G401 (cell line): ENCODE measurements at regions not wholly inside any gene's neighbourhood (a gene's known extent, or its start where the extent isn't known, plus 50 kb on each side); places are given as distances from the start of the nearest gene placed in this dataset.

Experiments
- DNase-seq: peaks from one replicate; pipeline ENCODE4 v3.0.0-alpha.2; 2015; ENCODE audit warnings: low spot score
- in situ Hi-C: cut with HindIII; loops from 2 replicates; pipeline ENCODE4 v1.10.0; 2016; ENCODE audit warnings: low sequenced_read_pairs, mixed read lengths

DNA sequence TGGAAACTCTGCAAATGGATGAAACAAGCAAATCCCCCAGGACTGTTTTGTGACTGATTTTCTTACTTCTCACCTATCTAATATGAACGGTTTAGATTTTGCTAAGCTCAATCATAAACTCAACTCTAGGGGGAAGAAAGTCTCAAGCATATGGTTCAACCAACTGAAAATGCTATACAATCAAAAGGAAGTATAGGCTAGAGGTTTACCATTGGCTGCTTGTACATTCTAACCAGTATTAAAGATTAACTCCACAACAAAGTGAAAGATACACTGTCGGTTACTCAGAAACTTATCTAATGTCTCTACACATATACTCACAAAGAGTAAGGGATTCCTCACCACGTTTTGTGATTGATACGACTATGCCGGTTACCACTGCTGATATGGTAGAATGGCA lies 281.8 kb upstream of the SOX5 start:
- in situ Hi-C loops, result no loop called here
- DNase-seq, result no peak

DNA sequence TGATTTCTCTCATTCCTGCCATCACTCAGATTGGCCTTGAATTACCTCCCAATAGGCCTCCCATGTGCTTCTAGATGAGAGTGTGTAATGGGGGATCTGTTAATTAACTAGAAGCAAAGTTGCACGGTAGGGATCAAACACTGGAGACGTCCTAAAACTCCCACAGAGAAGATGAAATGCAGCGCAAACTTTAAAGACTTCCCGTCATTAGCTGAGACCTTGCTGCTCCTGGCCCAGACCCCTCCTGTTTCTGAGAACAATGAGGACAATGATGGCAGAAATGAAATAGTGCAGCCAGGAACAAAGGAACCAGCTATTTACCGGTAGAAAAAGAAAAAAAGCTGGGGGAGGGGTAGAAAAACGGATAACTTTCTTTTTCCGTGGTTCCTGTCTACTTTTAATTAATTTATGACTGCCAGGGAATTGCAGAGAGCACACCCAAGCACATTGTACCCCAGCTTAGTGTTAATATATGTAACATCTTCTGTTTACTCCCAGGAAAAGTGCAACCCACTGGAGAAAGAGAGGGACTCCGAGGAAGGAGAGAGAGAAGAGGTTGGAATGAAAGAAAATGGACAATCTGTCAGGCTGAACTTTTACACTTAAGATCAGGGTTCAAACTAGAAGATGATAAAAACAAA lies 280.7 kb upstream of the SOX5 start:
- in situ Hi-C loops, result no loop called here
- DNase-seq, result no peak

DNA sequence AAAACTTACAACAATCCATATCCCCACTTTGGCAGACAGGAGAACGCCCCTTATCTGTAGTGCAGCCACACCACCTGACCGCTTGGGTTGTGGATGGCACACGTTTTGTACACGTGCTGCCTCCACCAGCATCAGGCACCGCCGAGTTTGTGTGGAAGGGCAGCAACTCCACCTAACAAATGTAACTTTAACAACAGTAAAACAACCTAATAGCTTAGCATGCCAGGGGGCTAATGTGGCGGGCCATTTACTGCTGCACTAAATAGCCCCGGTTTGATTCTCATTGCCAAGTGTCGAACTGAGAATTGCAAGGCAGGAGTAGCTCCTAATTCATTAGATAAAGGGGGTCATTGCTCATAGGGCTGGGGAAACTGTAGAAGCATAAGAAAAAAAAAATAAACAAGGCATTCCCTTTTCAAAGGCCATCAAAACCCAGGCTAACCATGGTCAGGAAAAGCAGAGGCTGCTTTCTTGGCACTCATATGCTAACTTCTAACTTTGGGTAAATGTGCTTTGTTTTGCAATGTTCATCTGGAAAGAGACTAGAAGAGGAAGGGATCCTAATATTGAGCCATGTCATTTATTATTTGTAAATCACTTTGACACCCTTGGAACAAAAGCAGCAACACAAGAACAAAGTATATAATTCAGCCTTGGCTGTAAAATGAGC lies 279.7 kb upstream of the SOX5 start:
- in situ Hi-C loops, result no loop called here
- no peak for DNase-seq

DNA sequence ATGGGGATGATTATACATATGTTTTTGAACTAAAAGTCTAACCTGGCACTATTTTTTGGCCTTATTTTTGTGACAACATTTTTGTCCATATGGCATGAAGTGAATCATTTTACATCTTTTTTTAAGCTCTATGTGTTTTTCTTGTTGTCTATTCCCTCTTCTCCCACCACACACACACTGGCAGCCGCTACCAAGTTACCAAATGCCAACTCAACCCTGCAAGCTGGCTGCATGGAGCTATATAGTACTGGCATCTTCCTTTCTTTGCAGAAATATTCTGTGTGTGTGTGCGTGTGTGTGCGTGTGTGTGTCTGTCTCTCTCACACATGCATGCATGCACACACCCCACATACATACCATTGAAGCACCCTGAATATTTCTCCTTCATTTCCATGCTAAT lies 278.9 kb upstream of the SOX5 start:
- DNase-seq, result no peak
- in situ Hi-C loops, result no loop called here

DNA sequence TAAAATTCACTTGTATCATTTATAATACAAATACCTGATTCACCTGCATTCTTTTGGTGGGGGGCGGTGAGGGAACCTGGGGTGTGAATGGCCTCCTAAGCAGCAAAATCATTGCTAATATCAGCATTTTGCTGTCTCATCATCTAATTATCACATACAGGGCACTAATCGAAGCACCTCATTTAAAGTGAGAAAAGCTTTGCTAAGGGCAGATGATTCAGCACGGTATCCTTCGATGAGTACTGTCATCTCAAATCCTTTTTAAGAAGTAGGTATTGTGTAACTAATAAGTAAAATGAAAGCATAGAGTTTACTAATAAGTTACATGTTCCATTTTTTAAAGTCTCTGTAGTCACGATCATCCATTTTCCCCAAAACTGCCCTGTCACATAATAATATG lies 278.1 kb upstream of the SOX5 start:
- in situ Hi-C loops, result no loop called here
- no peak for DNase-seq

DNA sequence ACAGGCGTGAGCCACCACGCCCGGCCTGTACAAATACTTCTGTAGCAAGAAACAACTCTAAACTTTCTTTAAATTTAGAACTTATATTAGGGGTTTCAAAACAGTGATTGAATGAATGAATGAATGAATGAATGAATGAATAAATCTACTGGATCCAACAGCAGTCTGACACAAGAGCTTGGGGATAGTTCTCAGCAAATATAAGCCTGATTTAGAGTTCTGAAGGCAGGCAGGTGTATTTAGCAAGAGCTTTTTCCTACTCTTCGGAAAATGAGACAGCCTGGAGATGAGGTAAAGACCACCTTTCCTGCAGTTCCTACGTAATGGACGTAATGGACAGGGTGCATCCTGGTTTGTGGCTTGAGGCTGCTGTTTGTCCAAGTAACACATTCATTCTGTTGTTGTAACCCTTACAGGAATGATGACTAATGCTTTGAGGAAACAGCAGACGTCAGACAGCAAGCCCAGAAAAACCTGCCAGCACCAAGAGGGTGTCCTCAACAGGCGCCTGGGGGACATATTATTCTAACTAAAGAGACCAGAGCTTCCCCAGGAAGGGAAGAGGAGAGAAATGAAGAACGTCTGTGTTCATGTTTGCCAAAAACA lies 277.4 kb upstream of the SOX5 start:
- DNase-seq, result no peak
- in situ Hi-C loops, result no loop called here

DNA sequence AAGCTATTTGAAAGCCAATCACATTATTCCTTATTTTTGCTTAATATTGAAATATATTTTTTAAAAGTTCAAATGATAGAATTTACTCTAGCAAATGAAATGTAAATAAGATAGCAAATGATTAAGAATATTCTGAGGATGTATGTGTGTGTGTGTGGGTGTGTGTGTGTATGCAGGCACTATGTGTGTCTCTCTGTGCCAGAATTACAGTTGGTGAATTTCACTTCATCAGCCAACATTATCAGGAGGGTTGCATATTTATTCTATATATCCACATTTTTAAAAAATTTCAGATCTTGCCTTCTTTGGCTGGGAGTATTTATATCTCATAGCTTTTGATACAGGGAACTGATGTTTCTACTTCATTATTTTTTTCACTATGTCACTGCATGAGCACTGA lies 274.9 kb upstream of the SOX5 start:
- in situ Hi-C loops, result no loop called here
- DNase-seq, result no peak

DNA sequence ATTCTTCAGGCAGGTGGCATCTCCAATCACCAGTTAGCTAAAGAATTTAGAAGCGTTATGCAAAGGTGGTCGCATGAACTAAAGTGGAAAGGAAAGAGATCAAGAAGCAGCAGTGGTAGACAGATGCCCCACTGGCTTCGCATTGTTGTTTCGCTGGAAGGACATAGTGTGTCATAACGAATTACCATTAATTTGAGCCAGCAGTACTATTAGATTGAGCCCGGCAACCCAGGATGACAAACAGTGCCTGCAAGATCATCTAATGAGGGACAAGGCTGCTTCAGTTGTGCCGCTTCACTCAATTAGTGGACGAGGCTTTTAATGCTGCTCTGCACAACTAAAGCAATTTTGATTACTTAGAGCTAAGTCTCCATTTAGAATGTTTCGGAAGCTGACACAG lies 274.5 kb upstream of the SOX5 start:
- no peak for DNase-seq
- in situ Hi-C loops, result no loop called here

DNA sequence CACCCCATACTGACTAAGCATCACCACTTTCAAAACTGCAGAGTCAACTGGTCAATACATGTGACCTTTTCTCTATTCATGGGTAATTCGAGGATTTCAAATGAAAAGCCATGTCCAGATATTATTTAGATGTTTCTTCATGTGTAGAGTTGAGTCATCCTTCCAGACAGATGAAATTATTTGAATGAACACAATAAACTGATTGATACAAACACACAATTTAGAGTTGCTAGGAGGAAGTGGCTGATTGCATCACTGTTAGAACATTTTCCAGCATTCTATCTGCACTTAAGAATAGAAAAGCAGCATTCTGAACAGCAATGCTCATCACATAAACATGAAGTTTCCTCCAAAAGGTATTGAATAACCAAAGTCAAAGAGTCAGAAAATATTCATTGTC lies 273.5 kb upstream of the SOX5 start:
- in situ Hi-C loops, result no loop called here
- no peak for DNase-seq

DNA sequence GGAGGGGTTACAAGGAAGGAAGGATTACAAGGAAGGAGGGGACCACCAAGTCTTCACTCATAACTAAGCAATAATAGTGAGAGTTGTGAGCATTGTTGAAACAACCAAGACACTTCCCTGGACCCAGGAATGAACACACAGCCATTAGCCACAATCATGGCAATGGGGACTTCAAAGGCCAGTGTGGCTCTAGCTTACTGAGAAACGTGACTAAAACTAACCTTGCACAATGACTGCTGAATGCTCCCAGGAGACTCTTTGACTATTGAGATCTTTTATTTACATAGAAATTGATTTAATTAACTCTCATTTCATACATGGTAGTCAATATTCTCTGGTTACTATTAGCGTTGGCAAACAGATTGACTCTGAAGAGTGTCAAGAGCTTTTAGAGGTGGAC lies 263.0 kb upstream of the SOX5 start:
- in situ Hi-C loops, result no loop called here
- DNase-seq, result no peak

DNA sequence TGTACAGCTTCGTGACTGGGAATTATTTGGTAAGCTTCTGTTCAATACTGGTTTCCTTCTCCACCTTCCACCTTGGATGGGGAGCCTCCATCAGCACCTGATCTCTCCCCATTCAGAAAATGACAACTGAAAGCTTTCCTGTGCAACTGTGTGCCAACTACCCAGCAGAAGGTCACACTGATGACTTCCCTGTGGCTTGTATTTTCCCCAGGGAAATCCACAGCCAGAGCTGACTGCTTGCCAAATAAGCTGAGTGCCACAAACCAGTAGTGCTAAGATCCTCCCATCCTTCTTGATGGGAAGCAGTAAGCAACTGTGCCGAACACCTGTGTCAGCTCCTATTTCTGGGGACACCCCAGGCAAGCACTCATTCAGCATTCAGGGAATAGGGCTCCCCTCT lies 257.2 kb upstream of the SOX5 start:
- in situ Hi-C loops, result no loop called here
- DNase-seq, result no peak

DNA sequence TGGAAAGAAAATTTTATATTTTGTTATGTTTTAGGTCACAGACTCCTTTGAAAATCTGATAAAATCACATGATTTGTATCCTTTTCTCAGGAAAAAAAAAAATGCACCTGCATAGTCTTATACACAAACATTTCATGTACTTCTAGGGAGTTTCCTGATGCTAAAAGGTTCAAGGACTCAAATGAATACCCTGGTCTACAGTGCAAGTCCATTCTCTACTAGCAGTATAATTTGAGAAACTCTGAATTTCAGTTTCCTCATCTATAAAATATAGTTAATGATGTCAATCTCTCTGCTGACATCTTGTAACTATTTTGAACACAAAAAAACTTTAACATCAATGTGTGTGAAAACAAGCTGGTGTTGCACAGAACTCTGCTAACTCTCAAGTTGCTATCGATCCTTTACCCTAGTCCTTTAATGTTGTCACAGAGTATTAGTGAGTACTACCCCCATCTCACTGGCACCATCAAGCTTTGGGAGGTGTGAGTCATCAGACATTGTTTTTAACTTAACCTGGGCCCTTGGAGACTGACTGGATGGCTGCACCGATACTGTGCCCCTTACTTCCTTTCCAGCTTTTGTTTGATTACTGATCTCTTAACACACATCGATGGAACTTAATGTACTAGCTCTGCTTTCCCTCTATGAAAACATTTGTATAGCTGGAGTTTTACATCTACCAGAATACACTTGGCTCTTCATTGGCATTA lies 251.9 kb upstream of the SOX5 start:
- DNase-seq, result no peak
- in situ Hi-C loops, result no loop called here

DNA sequence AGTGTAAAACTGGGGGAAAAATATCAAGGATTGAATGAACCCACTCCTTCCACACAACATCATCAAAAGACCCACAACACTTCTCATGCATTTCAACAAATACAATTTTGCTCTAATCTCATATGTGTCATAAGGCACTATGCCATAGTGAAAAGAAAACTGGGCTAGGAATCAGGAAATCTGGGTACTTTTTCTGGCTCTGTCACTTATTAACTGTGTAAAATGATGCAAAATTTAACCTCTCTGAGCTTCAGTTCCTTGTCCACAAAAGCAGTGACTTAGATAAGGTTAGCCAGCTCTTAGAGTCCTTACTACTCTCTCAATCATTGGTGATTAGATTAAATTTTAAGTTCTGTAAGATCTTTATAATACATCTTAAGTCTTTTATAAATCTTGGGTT lies 250.5 kb upstream of the SOX5 start:
- in situ Hi-C loops, result no loop called here
- DNase-seq, result no peak

DNA sequence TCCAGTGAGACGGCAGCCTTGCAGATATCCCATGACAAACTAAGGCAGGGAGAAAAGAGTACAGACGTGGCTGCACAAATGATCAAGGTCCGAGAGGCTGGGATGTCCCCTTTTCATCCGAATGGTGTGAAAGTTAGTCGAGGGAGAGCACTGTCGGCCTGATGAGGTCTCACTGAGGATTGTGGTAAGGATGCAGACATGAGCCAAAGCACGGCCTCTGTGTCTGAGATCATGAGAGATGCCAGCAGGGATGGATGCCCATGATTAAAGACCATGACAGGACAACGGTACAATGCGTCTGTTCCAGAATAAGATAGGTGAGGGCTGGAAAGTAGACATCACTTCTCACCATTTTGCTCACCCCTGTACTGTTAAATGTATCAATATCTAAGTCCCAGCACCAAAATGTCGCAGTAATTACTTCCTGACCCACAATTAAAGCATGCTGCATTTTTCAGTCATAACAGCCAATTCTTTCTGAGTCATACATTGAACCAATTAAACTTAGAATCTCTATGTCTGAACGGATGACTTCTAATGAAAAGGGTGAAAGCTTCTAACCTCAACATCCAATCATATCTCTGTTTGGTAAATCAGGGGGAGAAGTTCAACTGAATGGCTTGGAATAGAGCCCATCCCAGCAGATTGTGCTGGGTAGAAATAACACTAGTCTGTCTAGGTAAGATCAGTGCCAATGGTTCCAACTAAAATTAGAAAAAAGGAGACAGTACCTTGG lies 249.6 kb upstream of the SOX5 start:
- no peak for DNase-seq
- in situ Hi-C loops, result no loop called here

DNA sequence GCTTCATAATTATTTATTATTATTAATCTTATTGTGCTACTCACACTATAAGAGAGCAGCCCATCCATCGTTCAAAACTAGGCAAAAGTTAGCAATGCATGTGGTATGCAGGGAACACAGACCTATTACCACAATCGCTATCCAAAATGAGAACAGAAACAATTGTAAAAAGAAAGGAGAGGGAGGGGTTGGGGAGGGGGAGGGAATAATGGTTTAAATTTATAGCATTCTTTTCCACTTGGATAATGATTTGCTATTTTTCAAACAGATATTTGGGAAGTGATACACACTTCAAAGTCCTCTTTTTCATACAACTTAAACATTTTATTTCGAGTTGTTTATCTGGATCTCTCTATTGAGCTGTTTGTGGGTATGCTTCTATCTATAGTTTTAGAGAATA lies 248.6 kb upstream of the SOX5 start:
- no peak for DNase-seq
- in situ Hi-C loops, result no loop called here

DNA sequence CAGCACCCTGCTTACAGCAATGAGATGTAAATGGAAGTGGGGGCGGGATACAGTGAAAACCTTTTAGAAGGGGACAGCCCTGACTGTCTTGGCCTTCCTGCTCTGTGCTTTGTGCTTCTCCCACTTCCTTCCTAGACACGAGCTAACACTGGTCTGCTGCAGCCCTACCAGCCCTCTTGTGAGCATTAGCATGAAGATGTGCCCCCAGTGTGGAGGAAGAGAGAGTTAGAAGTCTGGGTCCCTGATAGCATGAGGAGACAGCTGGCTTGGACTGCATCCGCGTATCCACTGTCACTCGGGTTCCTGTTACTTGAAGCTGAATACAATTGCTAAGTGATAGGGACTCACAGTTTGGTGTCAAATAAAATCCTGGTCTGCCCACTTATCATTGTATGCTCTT lies 248.1 kb upstream of the SOX5 start:
- in situ Hi-C loops, result no loop called here
- DNase-seq, result no peak

DNA sequence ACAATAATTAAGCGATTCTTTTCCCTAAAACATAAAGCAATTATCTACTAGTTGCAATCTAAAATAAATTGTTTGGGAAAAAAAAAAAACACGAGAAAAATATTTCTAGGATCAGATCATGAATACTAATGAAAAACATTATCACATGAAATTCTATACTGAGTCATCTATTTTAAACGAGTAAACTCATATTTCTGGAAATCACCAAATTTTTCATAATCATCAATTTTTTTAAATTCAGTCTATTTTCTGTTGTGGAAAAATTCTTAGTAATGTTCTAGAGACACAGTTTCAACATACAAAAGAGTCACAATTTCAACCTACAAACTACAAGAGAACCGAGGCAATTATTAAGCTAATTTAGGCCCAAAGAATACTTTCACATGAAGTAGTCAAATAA lies 245.6 kb upstream of the SOX5 start:
- in situ Hi-C loops, result no loop called here
- no peak for DNase-seq

DNA sequence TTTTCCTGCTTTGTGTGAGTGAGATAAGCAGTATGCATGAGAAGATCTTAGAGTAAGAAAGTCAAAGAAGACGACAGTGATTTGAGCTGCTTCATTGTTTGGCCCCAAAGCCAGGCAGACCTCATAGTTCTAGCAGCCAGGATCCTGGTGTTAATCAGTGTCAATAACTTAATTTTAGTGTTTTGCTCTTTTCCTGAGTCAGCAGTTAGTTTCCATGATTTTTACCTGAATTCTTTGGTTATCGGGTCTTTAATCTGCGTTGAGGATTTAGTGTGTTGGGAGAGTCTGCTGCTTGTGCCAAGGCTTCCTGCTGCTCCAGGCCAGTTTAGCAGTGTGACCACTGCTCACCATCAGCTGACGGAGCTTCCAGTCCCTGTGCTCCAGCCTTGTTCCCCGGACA lies 241.6 kb upstream of the SOX5 start:
- in situ Hi-C loops, result no loop called here
- DNase-seq, result no peak

DNA sequence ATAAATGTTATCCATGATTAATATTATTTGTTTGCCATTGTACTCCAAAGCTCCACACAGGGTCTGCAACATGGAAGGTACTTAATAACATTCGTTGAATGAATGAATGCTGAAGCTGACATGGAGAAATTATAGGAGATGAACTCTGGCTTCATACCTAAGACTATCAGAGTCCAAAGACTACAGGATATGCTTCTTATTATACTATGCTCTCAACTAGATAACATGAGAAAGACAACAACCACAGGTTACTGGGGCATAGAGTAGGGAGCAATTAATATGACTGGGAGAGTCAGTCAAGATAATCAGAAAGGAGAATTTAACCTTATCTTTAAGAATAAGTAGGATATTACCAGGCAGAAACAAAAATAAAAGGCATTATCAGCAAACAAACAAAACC lies 236.3 kb upstream of the SOX5 start:
- in situ Hi-C loops, result no loop called here

DNA sequence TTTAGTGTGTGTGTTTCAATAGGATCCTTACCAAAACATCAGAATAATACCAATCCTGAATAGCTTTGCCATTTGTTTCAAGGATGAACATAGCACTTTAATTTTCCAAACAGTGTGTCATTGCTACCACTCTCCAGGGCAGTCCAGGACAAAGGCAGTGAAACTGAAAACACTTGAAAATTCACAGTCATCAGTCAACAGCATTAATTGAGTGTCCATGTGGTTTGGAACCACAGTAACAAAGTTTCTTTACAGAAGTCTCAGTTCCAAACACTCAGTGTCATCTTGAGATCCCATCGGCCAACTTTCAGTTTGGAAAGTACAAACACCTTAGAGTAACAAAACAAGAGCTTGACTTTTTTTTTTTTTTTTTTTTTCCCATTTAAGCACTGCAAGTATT lies 228.4 kb upstream of the SOX5 start:
- no peak for DNase-seq
- in situ Hi-C loops, result no loop called here

More for the DNA sequence above, 236.3 kb upstream of the SOX5 start:
- DNase-seq, result no peak
